EH (cell line): ENCODE measurements at regions not wholly inside any gene's neighbourhood (a gene's known extent, or its start where the extent isn't known, plus 50 kb on each side); places are given as distances from the start of the nearest gene placed in this dataset.
A peak's percentile ranks its signal among the peaks of the same experiment; 100 is the strongest.

ENCODE experiments used
- DNase-seq: peaks from one replicate; pipeline ENCODE4 v3.0.0-alpha.2; 2015; ENCODE audit warnings: low read depth

DNA sequence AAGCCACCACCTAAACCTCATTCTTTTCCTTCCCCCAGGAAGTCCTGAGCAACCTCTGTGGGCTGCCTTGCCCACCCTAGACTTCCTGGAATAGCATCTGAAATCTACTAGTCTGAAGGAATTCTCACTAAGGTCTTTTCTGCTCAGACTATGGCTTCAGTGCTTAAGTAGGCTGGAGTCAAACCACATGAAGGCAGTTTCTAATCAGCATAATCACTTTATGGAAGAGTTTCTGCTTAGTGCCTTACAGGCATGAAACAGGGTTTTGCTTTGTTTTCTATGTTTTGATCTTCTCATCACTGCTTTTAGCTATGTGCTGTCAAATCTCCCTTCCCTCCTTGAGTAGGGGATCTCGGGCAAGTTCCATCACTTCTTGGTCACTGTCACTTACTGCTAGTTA lies 117.7 kb downstream of the WT1 start:
- DNase-seq, result no peak

- no peak for DNase-seq
Observed at GRCh38 chr11:32318071-32319055, 117.0 kb downstream of the WT1 start.

DNA sequence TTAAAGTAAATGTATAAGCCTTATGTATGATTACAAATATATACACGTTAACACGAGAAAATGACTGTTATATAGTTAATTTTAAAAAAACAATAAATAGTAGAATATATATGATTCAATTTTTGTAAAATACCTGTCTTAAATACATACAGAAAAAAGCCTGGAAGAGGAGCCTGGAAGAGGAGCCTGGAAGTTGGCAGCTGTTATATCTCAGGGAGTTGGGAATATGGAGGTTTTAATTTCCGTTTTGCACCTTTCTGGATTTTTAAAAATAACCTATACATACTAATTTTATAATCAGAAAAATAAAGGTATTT lies 111.6 kb downstream of the WT1 start:
- DNase-seq, result no peak

DNA sequence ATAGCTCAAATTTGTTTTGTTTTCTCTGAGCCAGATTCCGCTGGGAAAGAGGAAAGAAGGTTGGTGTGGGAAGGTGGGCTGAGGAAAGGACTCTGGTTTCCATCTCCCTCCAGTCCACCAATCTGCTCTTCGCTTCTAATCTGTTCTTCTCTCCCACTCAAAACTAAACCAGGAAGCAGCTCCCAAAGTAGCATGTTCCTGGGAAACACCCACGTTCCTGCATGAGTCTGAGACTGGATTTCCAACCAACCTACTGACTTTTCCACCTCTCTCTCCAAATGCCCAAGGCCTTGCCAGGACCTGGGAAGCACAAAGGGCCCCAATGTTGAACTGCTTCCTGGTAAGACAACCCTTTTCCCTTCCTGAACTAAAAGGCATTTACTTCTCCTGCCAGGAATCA lies 110.2 kb downstream of the WT1 start:
- no peak for DNase-seq

DNA sequence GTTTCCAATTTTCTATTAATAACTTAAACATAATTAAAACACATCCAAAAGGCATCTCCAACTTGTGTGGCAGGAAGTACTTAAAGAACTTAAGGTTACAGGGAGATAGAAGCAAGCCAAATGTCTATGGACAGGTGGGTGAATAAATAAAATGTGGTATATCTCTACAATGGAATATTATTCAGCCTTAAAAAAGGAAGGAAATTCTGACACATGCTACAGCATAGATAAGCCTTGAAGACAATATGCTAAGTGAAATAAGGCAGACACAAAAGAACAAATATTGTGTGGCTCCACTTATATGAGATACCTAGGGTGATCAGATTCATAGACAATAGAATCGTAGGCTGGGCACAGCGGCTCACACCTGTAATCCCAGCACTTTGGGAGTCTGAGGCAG lies 109.6 kb downstream of the WT1 start:
- no peak for DNase-seq

DNA sequence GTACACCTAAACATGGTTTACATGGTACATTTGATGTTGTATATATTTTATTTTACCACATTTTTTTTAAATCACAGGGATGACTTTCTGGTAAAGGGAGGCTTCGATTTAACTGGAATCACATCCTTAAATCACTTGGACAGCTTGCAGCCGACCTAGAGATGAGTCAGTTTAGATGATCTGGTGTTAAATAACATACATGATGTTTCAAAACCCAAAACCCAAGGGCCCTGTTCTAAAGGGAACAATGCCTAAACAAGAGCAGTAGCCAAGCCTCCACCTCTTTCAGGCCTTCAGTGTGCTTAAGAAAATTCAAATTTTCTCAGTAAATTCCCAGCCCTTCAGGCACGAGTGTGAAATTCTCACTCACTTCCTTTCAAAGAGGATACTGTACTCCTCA lies 108.8 kb downstream of the WT1 start:
- no peak for DNase-seq

- no peak for DNase-seq
Observed at GRCh38 chr11:32328392-32328791, 106.9 kb downstream of the WT1 start.

GRCh38 chr11:32331098-32331497 lies 104.2 kb downstream of the WT1 start:
- DNase-seq, result no peak

- no peak for DNase-seq
Observed at GRCh38 chr11:32331792-32332191, 103.5 kb downstream of the WT1 start.

DNA sequence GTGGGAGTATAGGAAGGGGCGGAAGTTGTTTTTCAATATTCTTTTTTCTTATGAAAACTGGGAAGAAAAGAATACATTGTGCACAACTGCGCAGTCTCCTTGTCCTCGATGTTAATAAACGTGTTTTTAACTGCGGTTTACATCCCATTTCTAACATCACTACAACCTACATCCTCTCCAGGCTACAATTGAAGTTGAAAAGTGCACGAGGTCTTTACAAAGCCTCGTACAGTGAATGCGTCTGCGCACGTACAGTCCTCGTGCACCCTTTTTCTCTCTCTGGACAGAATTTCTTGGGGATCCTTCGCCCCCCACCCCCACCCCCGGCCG lies 102.4 kb downstream of the WT1 start:
- no peak for DNase-seq

GRCh38 chr11:32333320-32333991 lies 101.9 kb downstream of the WT1 start:
- peak; percentile 45 for DNase-seq

GRCh38 chr11:32334822-32335221 lies 100.5 kb downstream of the WT1 start:
- no peak for DNase-seq
